GM19372 (cell line): ENCODE measurements at regions not wholly inside any gene's neighbourhood (a gene's known extent, or its start where the extent isn't known, plus 50 kb on each side); places are given as distances from the start of the nearest gene placed in this dataset.
"Not testable (repeated sequence)": the region's sequence is repeated elsewhere in the genome, so short reads cannot be mapped to it uniquely, and the experiment has no call there.

Source experiments
- ATAC-seq: cut with Tn5 transposase; IDR thresholded peaks from one replicate; pipeline ENCODE4 v1.9.1; 2021; ENCODE audit warnings: mild to moderate bottlenecking, low read depth, moderate library complexity; ENCODE audit not compliant: unreplicated experiment

- ATAC-seq = no peak
Measured at GRCh38 chr12:87597114-87597513, 432.1 kb downstream of the C12orf50 start.

- no peak for ATAC-seq
Measured at GRCh38 chr12:87596636-87597035, 432.6 kb downstream of the C12orf50 start.

- ATAC-seq = no peak
Measured at GRCh38 chr12:87596134-87596533, 433.1 kb downstream of the C12orf50 start.

- ATAC-seq = no peak
Measured at GRCh38 chr12:87585882-87586557, 443.2 kb downstream of the C12orf50 start.

DNA sequence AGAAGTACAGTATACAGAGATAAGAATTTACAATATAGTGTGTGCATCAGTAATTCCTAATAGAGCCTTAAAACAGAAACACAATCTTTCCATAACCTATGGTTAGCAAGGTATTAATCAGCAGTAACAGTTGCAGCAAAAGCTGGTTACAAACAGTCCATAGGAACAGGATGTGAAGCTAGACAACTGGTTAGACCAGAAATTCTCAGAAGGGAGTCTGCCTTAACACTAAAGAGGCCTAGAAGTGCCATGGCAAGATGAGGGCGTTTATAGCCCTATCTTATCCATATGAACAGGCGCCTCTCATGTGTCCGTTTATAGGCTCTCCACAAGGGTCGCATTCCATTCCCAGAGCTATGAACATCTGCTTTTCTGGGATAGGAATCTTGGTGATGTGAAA is 450.1 kb downstream of the C12orf50 start:
- not testable (repeated sequence) for ATAC-seq

DNA sequence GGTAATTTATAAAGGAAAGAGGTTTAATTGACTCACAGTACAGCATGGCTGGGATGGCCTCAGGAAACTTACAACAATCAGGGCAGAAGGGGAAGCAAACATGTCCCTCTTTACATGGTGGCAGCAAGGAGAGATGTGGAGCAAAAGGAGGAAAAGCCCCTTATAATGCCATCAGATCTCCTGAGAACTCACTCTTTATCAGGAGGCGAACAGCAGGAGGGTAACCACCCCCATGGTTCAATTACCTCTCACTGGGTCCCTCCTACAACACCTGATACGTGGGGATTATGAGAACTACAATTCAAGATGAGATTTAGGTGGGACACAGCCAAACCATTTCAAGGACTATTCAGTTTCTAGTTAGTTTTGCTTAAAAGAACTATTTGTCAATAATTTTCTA is 453.3 kb downstream of the C12orf50 start:
- ATAC-seq = no peak

GRCh38 chr12:87566918-87567317 is 462.3 kb downstream of the C12orf50 start:
- ATAC-seq = not testable (repeated sequence)

GRCh38 chr12:87556985-87557384 is 472.2 kb downstream of the C12orf50 start:
- ATAC-seq = no peak

DNA sequence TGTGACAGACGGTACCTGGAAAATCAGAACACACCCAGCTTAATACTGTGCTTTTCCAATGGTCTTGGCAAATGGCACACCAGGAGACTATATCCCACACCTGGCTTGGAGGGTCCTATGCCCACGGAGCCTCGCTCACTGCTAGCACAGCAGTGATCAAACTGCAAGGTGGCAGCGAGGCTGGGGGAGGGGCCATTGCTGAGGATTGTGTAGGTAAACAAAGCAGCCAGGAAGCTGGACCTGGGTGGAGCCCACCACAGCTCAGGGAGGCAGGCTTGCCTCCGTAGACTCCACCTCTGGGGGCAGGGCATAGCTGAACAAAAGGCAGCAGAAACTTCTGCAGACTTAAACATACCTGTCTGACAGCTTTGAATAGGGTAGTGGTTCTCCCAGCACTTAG is 498.0 kb downstream of the C12orf50 start:
- ATAC-seq = not testable (repeated sequence)

DNA sequence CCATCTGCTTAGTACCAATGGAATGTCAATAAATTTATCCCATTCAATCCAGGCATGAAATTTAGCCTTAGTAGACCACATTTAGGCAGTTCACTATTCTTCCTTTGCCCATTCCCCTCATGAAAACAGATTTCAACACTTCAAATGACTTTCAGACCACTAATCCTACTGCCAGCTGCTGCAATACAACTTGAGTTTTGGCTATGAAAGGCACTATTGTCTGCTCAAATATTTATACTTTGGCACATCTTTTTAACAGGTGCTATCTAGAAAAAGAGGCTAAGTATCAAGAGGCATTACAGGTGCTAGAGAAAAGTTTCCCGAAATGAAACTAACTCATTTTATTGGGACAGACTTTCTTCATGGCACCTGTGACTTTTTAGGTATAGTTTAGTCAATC is 499.8 kb downstream of the C12orf50 start:
- no peak for ATAC-seq

- no peak for ATAC-seq
Measured at GRCh38 chr12:87520968-87521367, 508.2 kb downstream of the C12orf50 start.

DNA sequence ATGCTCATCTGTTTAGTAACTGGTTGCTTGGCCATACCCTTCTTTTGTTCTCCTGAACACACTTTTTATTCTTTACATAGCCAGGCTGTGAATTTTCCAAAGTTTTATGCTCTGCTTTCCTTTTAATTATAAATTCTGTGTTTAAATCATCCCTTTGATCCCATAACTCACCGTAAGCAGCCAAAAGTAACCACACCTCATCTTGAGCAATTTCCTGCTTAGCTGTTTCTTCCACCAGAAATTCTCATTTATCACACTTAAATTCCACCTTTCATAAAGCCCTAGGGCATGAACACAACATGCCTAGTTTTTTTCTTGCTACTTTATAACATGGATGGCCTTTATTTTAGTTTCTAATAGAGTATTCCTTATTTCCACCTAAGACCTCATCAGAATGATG is 510.7 kb downstream of the C12orf50 start:
- ATAC-seq = no peak

GRCh38 chr12:87518036-87518435 is 511.2 kb downstream of the C12orf50 start:
- no peak for ATAC-seq

GRCh38 chr12:87513536-87514280 is 515.5 kb downstream of the C12orf50 start:
- no peak for ATAC-seq

GRCh38 chr12:87511371-87511770 is 517.8 kb downstream of the C12orf50 start:
- ATAC-seq = no peak

DNA sequence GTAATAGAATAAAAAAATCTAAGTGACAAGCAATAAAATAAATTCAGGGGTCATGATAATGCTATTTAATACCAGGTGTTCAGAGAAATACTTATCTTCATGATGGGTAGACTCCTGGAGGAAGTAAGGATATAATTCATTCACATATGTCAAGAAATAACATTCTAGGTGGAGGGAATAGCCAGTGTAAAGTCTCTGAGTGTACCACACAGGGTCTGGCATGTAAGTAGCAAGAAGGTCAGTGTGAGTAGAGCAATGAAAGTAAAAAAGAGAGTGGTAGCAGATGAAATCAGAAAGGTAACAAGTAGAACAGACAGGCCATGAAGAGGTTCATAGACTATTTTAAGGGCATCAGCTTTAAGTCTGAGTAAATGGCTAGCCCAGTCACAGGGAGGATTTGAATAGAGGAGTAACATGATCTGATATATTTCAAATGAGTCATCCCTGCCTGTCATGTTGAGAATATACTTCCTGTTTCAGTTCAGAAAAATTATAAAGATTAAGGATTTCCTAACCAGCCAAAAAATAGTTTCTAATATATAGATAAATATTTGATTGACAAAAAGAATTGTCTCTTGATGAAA is 519.9 kb downstream of the C12orf50 start:
- ATAC-seq = no peak

GRCh38 chr12:87491598-87491997 is 537.6 kb downstream of the C12orf50 start:
- ATAC-seq = no peak

DNA sequence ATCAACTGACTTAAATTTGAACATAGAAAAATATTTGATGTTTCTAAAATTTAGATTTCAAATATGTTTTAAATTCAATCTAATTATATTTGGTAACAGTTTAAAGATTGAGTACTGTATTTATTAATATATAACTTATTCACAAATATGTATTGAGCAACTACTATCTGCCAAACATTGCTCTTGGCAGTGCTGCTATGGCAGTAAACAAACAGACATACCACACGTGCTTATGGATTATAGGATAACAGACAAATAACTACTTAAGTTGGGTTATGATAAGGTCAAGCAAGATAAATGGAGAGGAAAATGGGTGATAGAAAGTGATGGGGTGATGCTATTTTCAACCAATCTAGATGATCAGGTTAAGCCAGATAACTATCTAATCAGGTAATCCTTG is 538.1 kb downstream of the C12orf50 start:
- no peak for ATAC-seq

- ATAC-seq = no peak
Measured at GRCh38 chr12:87469295-87469694, 559.9 kb downstream of the C12orf50 start.

DNA sequence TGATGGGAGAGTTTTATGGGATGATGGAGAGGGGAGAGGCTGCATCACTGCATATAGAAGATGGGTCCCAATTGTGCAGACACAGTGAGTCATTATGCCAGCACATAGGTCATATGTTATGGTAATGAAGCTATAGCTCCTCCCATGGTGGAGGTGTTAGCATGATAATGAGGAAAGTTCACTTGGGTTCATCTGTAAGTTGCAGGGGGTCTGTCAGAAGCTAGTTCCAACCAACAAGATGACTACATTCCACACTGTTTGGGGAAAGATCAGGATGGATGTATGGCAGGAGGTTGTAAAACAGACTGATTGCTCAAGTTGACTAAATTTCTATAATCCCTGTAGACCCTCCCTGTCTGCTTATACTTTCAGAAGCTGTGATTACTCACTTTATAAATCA is 561.3 kb downstream of the C12orf50 start:
- ATAC-seq = no peak

GRCh38 chr12:87464565-87464964 is 564.6 kb downstream of the C12orf50 start:
- ATAC-seq = no peak

GRCh38 chr12:87444039-87444438 is 585.2 kb downstream of the C12orf50 start:
- no peak for ATAC-seq
